ENCODE measurements at regions not wholly inside any gene's neighbourhood (a gene's known extent, or its start where the extent isn't known, plus 50 kb on each side); places are given as distances from the start of the nearest gene placed in this dataset.

- Histone ChIP-seq H3K9me2 (ENCODE audit: insufficient read depth) (no peaks in the 10 kb centered on the region), H3K79me2 (ENCODE audit: insufficient read depth, low read length) (no peaks in the 10 kb centered on the region), H3K4me1 (ENCODE audit: control insufficient read depth in 1 of 2, insufficient read depth in 2 of 2, low read length in 2 of 2) (no peaks in the 10 kb centered on the region), H3K4me2 (ENCODE audit: low read length) (no peak overlapping the region), H2AFZ (ENCODE audit: low read depth, low read length, poor library complexity, severe bottlenecking) (no peak overlapping the region), H3K27ac (ENCODE audit: low read depth, low read length) (no peak overlapping the region), H3K9ac (ENCODE audit: low read length) (no peak overlapping the region), H3K4me3 (replicated peaks in 1 of 2; ENCODE audit: low read depth in 1 of 2, low read length in 2 of 2) (no peak overlapping the region), H4K20me1 (ENCODE audit: insufficient read depth) (no peaks in the 10 kb centered on the region), H3K9me3 (ENCODE audit: control insufficient read depth in 1 of 2, insufficient read depth in 1 of 2, low read depth in 1 of 2, low read length in 2 of 2) (peaks cover 3 to 4% of the 10 kb centered on the region in 2 experiments; a peak in 1 of 4 replicates), H3K27me3 (ENCODE audit: insufficient read depth, low read length) (no peaks in the 10 kb centered on the region), H3K36me3 (ENCODE audit: control insufficient read depth in 1 of 2, insufficient read depth in 2 of 2, low read length in 2 of 2) (no peaks in the 10 kb centered on the region)
- TF ChIP-seq SRF (IDR thresholded peaks at IDR 0.05; ENCODE audit: low read depth): no peak
- TF ChIP-seq SP1 (IDR thresholded peaks at IDR 0.05; ENCODE audit: low read depth): no peak
- TF ChIP-seq TCF7L2 (IDR thresholded peaks at IDR 0.05; ENCODE audit: borderline replicate concordance, extremely low read depth, insufficient read depth, insufficient read length): no peak
- TF ChIP-seq ZNF274 (IDR thresholded peaks at IDR 0.05; ENCODE audit: low read depth, low read length): no peak
- no peak for TF ChIP-seq CTCF (IDR thresholded peaks at IDR 0.05 in 2 of 3, conservative IDR thresholded peaks at IDR 0.05 in 1 of 3; ENCODE audit: borderline replicate concordance in 1 of 3, insufficient read depth in 1 of 3, low read depth in 2 of 3, low read length in 2 of 3)
- TF ChIP-seq POLR2AphosphoS5 (IDR thresholded peaks at IDR 0.05; ENCODE audit: low read depth, low read length): no peak
- TF ChIP-seq FOSL1 (IDR thresholded peaks at IDR 0.05; ENCODE audit: low read depth): no peak
- no peak for TF ChIP-seq ELF1 (IDR thresholded peaks at IDR 0.05; ENCODE audit: borderline replicate concordance, low read depth)
- no peak for TF ChIP-seq REST (IDR thresholded peaks at IDR 0.05; ENCODE audit: low read depth)
- no peak for TF ChIP-seq ATF3 (IDR thresholded peaks at IDR 0.05)
- no peak for TF ChIP-seq CEBPB (IDR thresholded peaks at IDR 0.05; ENCODE audit: low read depth)
- TF ChIP-seq JUND (IDR thresholded peaks at IDR 0.05): no peak
- no peak for TF ChIP-seq ZFX (IDR thresholded peaks at IDR 0.05)
- no peak for TF ChIP-seq MAX (IDR thresholded peaks at IDR 0.05)
- no peak for TF ChIP-seq CBX3 (IDR thresholded peaks at IDR 0.05; ENCODE audit: low read depth)
- no peak for TF ChIP-seq EGR1 (IDR thresholded peaks at IDR 0.05; ENCODE audit: low read depth)
- no peak for TF ChIP-seq POLR2A (IDR thresholded peaks at IDR 0.05; ENCODE audit: borderline replicate concordance, extremely low read depth, insufficient read depth, insufficient read length)
- TF ChIP-seq YY1 (IDR thresholded peaks at IDR 0.05; ENCODE audit: extremely low read depth, insufficient replicate concordance, low read depth, low read length): no peak
- intact Hi-C loops (cut with micrococcal nuclease): no loop called here
- POLR2A ChIA-PET: no interaction called here
- CTCF ChIA-PET: no interaction called here
- DNase-seq (ENCODE audit: low read depth, low spot score) (no peak), ATAC-seq (no peak)
- RAD21 ChIA-PET (ENCODE audit: low non-redundant PET in 1 of 2, low total read pairs in 2 of 2, uncharacterized antibody in 2 of 2, unreplicated experiment in 2 of 2): no interaction called here
- no TSS peak for BruUV-seq (replicated peaks)
Measured at GRCh38 chr2:21469158-21469557, 345.4 kb downstream of the TDRD15 start.
